DMS53 treated with DMSO at 0.1 percent for 48 hours (cell line): ENCODE measurements at regions not wholly inside any gene's neighbourhood (a gene's known extent, or its start where the extent isn't known, plus 50 kb on each side); places are given as distances from the start of the nearest gene placed in this dataset.
"Not testable (repeated sequence)": the region's sequence is repeated elsewhere in the genome, so short reads cannot be mapped to it uniquely, and the experiment has no call there.

Source experiments
- DNase-seq: peaks from one replicate; lab custom pipeline; 2025; ENCODE audit not compliant: unreplicated experiment; lab: John Stamatoyannopoulos, UW

DNA sequence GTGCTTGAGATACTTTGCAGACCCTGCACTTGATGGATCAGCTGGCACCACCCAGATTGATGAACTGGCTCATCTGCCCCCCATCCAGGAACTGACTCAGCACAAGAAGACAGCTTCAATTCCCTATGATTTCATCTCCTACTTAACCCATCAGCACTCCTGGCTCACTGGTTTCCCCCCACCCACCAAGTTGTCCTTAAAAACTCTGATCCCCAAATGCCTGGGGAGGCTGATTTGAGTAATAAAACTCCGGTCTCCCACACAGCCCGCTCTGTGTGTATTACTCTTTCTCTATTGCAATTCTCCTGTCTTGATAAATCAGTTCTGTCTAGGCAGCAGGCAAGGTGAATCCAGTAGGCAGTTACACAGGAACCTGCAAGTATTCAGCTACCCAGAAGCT, 102.1 kb upstream of the TMTC4 start:
- DNase-seq = not testable (repeated sequence)

- no peak for DNase-seq
Observed at GRCh38 chr13:100773923-100774663, 99.5 kb upstream of the TMTC4 start.

- DNase-seq = no peak
Observed at GRCh38 chr13:100773429-100773828, 98.8 kb upstream of the TMTC4 start.

DNA sequence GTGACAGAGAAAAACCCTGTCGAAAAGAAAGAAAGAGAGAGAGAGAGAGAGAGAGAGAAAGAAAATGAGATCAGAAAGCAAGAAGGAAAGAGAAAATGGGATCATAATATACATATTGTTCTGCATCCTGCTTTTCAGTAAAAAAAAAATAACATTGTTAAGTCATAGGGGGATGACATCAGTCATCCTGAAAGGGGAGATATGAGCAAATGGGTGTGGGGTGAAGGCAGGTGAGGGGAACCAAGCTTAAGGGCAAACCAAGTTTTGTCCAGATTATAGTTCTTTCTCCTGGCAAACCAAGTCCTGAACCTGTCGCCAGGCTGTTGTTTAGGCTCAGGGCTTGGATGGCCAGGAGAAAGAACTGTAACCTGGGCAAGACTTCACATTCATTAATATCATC, 92.6 kb upstream of the TMTC4 start:
- no peak for DNase-seq

DNA sequence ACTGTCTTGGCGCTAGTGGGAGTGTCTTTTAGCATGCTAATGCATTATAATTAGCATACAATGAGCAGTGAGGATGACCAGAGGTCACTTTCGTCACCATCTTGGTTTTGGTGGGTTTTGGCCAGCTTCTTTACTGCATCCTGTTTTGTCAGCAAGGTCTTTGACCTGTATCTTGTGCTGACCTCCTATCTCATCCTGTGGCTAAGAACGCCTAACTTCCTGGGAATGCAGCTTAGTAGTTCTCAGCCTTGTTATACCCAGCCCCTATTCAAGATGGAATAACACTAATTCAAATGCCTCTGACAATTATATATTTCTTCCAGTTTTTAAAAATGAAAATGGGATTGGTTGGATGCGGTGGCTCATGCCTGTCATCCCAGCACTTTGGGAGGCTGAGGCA, 92.0 kb upstream of the TMTC4 start:
- DNase-seq = not testable (repeated sequence)

DNA sequence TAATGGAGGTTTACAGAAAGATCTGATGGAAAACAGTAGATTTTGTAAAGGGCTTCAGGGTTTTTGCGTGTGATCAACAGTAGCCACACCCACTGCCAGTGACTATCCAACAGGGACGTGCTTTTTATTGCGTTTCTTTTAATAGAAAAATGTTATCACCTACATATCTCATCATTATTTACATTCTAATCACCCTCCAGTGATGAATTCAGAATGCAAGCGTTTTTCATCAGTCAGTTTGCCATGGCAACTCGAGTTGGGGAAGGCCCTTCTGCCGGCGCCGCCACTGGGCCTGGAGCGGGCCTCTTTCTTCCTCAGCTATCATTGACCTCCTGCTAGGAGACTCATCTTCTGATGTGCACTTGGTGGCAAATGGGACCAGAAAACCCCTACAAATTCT, 90.3 kb upstream of the TMTC4 start:
- no peak for DNase-seq

DNA sequence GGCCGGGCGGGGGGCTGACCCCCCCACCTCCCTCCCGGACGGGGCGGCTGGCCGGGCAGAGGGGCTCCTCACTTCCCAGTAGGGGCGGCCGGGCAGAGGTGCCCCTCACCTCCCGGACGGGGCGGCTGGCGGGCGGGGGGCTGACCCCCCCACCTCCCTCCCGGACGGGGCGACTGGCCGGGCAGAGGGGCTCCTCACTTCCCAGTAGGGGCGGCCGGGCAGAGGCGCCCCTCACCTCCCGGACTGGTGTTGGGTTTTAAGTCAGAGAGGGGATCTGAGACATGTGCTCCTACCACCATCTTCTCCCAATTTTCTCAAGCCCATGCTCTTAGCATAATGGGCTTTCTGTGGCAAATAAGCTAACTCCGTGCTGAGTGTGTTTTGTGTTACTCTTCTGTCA, 87.5 kb upstream of the TMTC4 start:
- DNase-seq = not testable (repeated sequence)

DNA sequence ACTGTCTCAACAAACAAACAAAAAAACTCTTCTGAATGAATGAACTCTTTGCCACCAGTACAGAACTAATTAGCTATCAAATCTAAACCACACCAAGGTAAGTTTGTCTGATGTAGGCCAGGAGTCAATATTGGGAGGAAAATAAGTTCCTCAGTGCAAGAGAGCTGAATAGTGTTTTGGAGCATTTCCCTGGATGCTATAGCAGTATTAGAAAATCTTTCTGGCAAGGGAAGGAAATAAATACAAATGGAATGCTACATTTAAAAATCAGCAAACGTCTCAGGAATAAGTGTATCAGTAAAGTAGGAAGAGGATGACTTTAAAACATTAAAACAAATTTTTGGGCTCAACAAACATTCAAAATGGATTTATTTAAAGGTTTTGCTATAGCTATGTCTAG, 81.3 kb upstream of the TMTC4 start:
- DNase-seq = no peak

GRCh38 chr13:100754459-100754858, 79.9 kb upstream of the TMTC4 start:
- no peak for DNase-seq

DNA sequence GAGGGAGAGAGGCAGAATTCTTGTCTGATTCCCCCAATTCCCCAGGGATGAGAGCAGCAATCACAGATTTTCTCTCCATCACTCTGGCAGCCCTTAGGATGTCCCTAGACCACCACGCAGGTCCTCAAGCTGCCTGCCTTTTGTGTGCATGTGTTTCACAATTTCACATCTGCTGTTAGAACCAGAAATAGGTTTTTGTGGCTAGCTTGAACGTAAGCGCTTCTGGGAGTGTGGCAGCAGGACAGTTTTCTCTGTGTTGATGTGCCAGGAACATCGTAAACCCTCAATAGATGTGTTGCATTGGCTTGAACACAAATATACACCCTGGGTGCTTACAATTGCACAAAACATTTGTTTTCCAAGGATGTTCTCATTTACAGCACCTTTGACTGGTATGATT, 78.8 kb upstream of the TMTC4 start:
- DNase-seq = no peak

DNA sequence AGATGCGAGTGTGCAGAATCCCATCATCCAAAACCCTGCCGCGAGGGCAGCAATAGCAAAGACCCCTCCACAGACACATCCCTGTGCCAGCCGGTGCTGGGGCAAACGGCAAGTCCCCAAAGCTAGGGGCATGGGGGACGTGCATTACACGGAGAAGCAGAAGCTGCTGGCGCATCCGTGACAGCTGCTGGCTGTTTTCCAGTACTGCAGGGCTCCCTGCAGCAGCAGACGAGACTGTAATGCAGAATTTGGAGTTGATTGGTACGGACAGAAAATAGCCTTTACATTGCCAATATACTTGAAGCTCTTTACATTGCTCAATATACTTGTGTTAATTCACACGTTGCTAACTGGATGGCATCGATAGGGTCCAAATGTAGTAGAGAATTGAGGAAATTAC, 77.2 kb upstream of the TMTC4 start:
- no peak for DNase-seq

DNA sequence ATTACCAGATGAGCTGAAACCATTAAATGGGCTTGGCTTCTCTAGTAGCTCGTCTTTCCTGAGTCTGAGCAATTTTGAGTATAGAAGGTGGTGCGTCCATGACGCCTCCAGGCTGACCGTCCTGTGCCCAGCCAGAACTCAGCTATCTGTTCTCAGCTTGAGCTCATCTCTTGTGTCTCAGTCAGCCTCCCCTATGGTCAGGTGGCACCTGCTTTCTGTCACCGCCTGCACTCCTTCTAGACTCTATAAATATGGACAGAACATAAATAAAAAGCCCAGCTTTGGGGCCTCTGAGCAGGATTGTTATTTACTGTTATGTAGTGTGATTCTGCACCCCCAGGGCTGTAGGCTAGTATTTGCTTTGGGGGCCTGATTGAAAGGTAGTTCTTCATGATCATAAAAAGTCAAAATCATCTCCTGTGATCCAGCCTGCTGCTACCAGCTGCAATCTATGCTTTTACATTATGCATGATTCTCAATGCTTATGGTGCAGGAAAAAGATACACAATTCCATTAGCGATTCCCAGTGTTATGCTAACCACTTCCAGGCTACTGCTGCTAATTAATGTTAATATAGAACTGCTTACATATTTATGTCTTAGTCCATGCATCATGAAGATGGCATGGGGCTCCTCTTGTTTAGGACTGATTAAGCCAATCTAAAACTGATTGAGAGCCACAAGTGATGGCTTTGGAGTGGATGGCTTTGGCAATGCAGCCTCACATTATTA, 72.5 kb upstream of the TMTC4 start:
- no peak for DNase-seq

DNA sequence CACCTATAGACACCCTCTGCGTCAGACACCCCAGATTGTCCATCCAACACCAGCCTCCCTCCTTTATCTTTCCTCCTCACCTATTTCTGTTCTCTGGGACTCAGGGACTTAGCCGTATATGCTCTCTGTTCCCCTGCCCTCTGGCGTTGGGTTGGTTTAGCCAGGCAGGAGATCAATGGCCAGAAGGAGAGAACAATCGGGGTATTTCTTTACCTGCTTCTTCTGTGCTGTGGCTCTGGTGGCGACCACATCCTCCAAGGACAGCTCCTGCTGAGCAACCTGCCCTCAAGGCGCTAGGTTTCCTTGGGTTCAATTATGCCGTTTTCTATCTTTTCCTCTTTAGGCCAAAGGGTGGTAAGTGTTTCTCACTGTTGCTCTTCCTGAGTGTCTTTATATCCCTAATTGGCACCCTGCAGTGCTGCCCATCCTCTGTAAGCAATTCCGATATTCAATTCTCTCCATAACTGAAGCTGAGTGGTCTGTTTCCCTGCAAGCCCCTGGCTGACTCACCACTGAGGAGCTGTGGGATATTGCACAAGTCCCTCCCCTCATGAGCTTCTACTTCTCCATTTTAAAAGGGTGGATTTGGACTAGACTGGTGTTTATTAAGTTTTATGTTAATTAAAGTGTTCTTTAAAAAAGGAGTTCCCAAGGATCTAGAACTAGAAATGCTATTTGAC, 63.7 kb upstream of the TMTC4 start:
- no peak for DNase-seq

DNA sequence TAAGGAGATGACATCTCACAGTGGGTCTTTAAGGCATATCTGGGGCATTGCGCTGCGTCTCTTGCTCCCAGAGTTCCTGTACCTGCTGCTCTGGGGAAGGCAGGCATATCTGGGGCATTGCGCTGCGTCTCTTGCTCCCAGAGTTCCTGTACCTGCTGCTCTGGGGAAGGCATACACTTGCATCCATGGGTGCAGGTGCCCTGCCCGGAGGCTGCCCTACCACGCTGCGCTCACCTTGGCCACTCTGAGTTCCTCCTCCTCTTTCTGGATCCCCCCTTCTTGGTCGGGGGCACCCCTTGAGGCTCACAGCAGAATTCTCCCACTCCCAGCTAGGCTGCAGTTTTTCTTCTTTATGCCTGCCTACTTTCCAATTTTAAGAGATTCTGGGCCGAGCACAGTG, 60.9 kb upstream of the TMTC4 start:
- DNase-seq = no peak

DNA sequence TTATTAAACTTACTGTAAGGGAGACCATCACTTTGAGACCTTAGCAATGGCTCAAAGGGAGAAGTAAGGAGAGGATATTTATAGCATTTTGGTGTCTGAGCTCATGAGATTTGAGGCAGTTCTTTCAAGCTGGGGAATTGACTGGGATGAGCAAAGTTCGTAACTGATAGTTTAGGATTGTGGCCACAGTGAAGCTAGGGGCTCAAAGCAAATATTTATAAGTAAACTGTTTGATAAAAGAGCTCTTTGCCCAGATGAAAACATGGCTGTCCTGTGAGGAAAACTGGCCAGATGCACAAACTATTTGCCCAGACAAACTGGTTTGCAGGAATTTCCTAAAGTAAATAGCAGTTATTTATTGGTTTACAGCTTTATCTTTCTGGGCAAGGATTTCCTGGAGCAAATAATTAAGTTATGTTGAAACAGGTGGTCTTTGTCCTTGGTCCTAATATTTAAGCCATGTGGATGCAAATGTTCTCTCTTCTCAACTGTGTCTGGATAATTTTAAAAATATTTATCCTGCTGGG, 59.7 kb upstream of the TMTC4 start:
- no peak for DNase-seq

GRCh38 chr13:100733261-100733660, 58.7 kb upstream of the TMTC4 start:
- DNase-seq = no peak

DNA sequence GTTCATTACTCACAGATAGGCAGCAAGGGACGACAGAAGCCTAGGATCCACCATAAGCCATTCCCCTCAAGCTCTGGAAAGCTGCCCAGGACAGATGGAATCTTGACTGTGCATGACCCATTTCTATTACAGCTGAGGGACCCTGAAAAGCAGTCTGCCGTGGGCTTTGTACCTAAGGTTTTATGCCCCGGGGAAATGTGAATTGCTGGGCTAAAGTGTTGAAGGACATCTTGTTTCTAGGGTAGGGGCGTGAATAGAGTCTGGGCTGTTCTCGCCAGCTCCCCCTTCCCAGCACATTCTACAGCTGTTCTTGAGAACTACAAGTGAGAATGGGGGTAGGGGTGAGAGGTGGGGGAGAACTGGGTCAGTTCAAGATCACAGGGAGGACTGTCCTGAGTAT, 53.6 kb upstream of the TMTC4 start:
- no peak for DNase-seq

DNA sequence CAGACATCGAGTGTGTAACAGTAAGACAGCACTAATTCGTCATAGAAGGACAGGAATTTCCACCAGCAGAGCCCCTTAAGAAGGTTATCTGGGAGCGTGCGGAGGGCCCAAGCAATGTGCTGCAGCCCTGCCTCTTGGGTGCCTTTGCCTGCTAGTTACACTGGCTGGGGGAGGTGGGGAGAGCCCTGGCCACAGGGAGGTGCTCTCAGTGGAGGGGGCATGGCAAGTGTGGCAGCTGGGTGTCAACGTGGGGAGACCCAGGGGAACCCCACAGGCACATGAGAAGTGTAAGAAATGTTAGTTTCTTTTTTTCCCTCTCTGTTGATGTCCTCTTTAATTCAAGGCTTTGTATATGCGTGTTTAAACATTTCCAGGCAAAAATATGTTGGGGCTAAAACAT, 50.9 kb upstream of the TMTC4 start:
- no peak for DNase-seq

DNA sequence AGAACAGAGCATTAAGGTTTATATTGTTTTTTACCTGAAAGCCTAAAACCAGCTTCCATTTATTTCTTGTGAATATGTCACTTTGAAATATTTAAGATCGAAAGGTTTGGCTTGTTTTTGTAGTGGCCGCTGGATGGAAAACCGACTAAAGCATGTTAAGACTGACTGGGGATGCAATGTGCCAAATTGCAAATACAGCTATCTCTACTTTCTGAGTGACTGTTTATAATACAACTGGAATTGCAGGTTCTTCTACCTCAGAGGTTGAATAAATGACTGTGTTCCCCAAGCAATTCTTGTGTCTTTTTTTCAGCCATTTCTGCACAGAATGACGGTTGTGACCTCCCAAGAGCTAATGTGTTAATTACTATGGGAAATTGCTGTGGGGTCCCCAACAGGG, 50.0 kb upstream of the TMTC4 start:
- DNase-seq = no peak
